ENCODE measurements at regions not wholly inside any gene's neighbourhood (a gene's known extent, or its start where the extent isn't known, plus 50 kb on each side); places are given as distances from the start of the nearest gene placed in this dataset.

- ATAC-seq = no peak
- intact Hi-C loops (cut with DNase I) = no loop called here
- DNase-seq (ENCODE audit: missing footprints) = no peak
Observed at GRCh38 chr14:101221549-101222160, 318.1 kb upstream of the RTL1 start.

- DNase-seq (ENCODE audit: missing footprints) = no peak
- intact Hi-C loops (cut with DNase I) = no loop called here
- ATAC-seq = no peak
Observed at GRCh38 chr14:101222362-101223070, 319.0 kb upstream of the RTL1 start.

GRCh38 chr14:101223127-101223526 is 319.6 kb upstream of the RTL1 start:
- intact Hi-C loops (cut with DNase I) = no loop called here
- DNase-seq (ENCODE audit: missing footprints) (no peak), ATAC-seq (no peak)

- intact Hi-C loops (cut with DNase I) = no loop called here
- no peak for ATAC-seq
- no peak for DNase-seq (ENCODE audit: missing footprints)
Observed at GRCh38 chr14:101223561-101224162, 320.1 kb upstream of the RTL1 start.

GRCh38 chr14:101224356-101225156 is 321.0 kb upstream of the RTL1 start:
- DNase-seq (ENCODE audit: missing footprints) (no peak), ATAC-seq (no peak)
- intact Hi-C loops (cut with DNase I) = no loop called here

GRCh38 chr14:101225157-101226152 is 321.9 kb upstream of the RTL1 start:
- DNase-seq (ENCODE audit: missing footprints) = no peak

GRCh38 chr14:101226265-101226602 is 322.7 kb upstream of the RTL1 start:
- DNase-seq (ENCODE audit: missing footprints) = no peak
- intact Hi-C loops (cut with DNase I) = no loop called here
- no peak for ATAC-seq

More at GRCh38 chr14:101225157-101226152, 321.9 kb upstream of the RTL1 start:
- intact Hi-C loops (cut with DNase I) = no loop called here
- ATAC-seq = no peak

GRCh38 chr14:101226603-101227425 is 323.3 kb upstream of the RTL1 start:
- ATAC-seq = no peak
- intact Hi-C loops (cut with DNase I) = no loop called here
- DNase-seq (ENCODE audit: missing footprints) = no peak

GRCh38 chr14:101227611-101228594 is 324.4 kb upstream of the RTL1 start:
- ATAC-seq (no peak), DNase-seq (ENCODE audit: missing footprints) (no peak)
- intact Hi-C loops (cut with DNase I) = no loop called here

GRCh38 chr14:101228949-101229541 is 325.5 kb upstream of the RTL1 start:
- DNase-seq (ENCODE audit: missing footprints) (no peak), ATAC-seq (no peak)
- intact Hi-C loops (cut with DNase I) = no loop called here

- DNase-seq (ENCODE audit: missing footprints) (no peak), ATAC-seq (no peak)
- intact Hi-C loops (cut with DNase I) = loop anchor here (5.0 kb wide), 1 partner anchor 567 kb away; no protein-coding TSS in a partner anchor
Observed at GRCh38 chr14:101229666-101230065, 326.1 kb upstream of the RTL1 start.

- intact Hi-C loops (cut with DNase I) = loop anchor here (5.0 kb wide), 1 partner anchor 568 kb away; no protein-coding TSS in a partner anchor
- ATAC-seq (no peak), DNase-seq (ENCODE audit: missing footprints) (no peak)
Observed at GRCh38 chr14:101230161-101230850, 326.8 kb upstream of the RTL1 start.

- ATAC-seq = no peak
- DNase-seq (ENCODE audit: missing footprints) = no peak
- intact Hi-C loops (cut with DNase I) = loop anchor here (5.0 kb wide), 1 partner anchor 569 kb away; no protein-coding TSS in a partner anchor
Observed at GRCh38 chr14:101230851-101231550, 327.5 kb upstream of the RTL1 start.

GRCh38 chr14:101231828-101232227 is 328.3 kb upstream of the RTL1 start:
- no peak for ATAC-seq
- intact Hi-C loops (cut with DNase I) = loop anchor here (5.0 kb wide), 1 partner anchor 570 kb away; no protein-coding TSS in a partner anchor
- no peak for DNase-seq (ENCODE audit: missing footprints)

Data from Right ventricle myocardium inferior (tissue), 1 donor.